Skeletal muscle cell (primary cell): ENCODE measurements at regions not wholly inside any gene's neighbourhood (a gene's known extent, or its start where the extent isn't known, plus 50 kb on each side); places are given as distances from the start of the nearest gene placed in this dataset.

Experiments used
- DNase-seq: peaks from one replicate; pipeline ENCODE4 v3.0.0-alpha.2; 2010; ENCODE audit warnings: low read depth
- H3K4me3 ChIP-seq: 2 replicates; pipeline ENCODE4 v1.5.1; 2011; ENCODE audit warnings: low read depth, mild to moderate bottlenecking, control low read depth, low read length, moderate library complexity

DNA sequence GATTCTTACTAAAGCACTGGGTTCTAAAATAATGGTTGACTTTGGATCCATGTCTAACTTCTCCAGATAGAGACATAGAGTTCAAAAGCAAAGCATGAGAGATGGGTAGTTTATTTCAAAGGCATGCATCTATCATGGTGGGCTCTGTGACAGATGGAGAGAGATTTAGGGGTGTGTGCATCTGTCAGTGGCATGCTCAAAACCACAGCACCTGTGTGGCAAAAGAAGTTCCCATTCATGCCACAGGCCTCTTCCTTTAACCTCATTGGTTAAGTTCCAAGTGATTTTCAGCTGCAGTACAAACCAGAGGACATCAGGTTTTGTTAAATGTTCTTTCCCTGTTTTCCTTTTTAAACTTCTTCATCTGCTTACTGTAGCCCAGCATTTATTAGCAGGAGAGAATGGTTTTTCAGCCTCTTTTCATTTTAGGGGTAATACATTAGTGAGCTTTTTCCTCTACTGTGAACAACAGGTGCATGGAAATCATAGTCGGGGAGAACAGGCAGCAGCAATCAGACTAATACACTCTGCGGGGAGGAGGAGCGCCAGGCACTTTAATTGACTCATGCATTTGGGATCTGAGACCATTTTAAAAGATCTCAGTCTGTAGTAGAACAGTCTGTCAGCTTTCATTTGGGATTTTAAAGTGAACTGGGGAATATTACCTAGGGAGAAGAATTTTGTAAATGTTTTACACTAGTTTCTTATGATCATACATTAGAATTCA, 52.4 kb upstream of the UPP2 start:
- no peak overlapping the region for H3K4me3 ChIP-seq
- no peak for DNase-seq

DNA sequence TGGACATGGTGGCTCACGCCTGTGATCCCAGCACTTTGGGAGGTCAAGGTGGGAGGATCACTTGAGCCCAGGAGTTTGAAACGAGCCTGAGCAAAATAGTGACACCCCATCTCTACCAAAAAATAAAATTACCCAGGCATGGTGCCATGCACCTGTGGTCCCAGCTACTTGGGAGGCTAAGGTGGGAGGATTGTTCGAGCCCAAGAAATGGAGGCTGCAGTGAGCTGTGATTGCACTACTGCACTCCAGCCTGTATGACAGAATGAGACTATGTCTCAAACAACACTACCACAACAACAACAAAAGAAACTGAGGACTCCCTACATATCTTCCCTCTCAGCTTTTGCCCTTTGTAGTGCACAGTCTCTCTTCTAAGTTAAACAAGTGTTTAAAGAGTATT, 53.3 kb upstream of the UPP2 start:
- no peak overlapping the region for H3K4me3 ChIP-seq
- no peak for DNase-seq

DNA sequence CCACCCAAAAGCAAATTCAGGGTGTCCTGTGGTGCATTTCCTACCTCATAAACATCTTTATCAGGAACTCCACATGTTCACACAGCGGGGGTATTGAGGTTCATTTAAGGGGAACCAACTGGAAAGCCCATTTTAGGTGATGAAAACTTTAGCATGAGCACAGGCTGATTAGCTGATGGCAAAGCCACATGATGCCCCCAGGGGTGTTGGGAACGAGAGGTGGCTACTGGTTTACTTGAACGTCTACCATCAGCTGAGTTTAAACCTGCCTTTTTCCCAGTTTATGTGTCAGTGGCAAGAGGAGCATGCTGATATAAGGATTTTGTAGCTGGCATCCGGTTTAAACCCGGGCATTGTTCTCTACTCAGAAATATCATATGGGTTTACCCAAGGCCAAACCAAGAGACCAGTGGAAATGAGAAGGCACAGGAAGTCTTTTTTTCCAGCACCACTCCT, 54.5 kb upstream of the UPP2 start:
- H3K4me3 ChIP-seq = no peak overlapping the region
- DNase-seq = no peak

DNA sequence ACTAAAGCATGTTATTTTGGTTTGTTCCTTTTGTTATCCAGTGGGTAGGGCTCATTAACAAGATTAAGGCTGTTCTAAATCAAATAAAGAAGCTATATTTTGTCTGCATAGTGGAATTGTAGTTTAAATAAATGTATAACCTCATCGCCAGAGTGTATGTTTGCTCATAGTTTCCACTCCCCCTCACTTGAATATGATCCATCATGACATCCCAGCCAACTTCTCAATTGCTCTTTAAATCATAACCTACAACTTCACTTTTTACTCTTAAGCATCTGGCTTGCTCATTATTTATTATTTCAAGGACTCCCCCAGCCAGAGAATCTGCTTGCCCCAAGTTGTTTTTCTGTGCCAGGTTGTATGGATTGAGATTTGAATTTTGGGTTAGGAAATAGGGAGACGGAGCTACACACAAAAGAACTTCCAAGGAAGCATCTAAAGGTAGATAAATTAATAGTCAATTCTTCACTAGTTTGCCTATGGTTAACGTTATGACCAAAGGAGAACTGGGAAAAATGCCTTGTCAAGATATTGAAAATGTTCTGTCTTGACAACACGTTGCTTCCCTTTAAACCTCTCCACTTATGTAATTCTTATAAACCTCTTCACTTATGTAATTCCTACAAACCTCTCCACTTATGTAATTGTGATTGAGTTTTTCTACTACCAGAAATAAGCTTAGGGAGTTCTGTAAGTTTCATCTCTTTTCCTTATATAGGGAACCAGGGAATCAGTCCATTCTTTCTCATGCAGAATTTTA, 55.4 kb upstream of the UPP2 start:
- no peak overlapping the region for H3K4me3 ChIP-seq
- no peak for DNase-seq

GRCh38 chr2:158045362-158045761, 56.3 kb upstream of the UPP2 start:
- no peak overlapping the region for H3K4me3 ChIP-seq
- no peak for DNase-seq

DNA sequence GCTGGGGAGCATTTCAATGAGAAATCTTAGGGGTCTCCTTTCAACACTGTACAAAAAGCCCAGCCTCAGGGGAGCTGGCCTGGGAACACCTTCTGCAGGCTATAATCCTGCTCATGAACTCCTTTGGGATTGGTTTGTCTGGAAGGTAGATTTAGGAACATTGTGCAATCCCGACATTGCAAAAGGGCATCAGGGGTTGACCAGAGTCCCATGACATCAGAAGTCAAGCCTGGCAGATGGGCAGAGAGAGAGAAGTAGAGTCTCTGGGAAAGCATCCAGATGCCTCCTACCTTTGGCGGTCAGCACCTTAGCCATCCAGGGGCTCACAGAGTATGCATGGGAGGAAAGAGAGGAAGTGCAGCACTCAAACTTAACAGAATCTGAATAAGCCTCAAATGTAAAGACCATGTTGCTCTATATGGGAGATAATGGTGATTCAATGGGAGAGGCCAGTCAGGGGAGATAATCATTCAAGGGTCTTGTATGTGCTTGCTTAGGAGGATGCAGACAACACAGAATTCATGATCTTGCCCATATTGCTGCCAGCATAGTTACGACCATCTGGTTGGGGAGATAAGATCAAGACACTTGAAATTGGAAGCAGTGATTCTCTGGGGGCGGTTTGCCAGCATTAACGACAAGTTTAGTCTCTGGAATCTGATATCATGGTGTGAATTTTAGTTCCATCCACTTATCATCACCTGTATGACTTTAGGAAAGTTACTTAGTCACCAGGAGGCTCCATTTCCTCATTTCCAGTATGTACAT, 58.3 kb upstream of the UPP2 start:
- no peak for DNase-seq

DNA sequence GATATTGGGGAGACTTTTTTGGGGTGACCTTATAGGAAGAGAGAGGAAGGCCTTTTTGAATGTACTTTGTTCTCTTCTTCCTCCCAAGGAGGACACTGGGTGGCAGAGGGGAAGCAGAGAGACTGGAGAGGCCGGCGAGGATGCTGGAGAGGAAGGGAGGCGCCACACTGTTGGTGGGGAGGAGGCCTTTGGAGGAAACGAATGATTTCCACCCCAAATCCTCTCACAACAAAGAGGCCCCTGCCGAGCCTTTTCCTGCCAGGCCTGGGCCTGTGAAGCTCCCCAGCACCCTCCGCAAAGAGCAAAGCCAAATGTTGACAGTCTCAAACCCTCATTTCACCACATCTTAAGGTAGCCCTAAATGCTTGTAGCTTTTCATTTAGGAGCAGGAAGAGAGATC, 59.0 kb upstream of the UPP2 start:
- DNase-seq = no peak
- H3K4me3 ChIP-seq = no peak overlapping the region

More for the DNA sequence above, 58.3 kb upstream of the UPP2 start:
- no peak overlapping the region for H3K4me3 ChIP-seq

DNA sequence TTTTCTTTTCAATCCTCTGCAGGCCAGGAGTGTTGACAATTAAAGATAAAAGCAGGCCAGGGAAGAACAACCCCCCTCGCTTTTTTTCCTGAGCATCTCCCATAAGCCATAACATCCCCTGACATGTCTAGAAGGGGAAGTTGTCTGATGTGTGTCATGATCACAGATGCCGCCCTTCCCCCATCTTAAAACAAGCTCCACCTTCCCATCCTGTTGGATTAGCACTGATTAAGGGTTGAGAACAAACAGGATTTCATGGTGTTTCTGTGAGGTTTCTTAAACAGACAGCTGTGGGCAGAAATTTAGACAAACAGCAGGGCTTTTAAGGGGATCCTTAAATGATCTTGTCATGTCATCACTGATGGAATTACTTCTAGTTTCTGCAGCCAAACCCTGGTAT, 59.4 kb upstream of the UPP2 start:
- DNase-seq = no peak
- H3K4me3 ChIP-seq = no peak overlapping the region

- DNase-seq = no peak
- H3K4me3 ChIP-seq = no peak overlapping the region
Observed at GRCh38 chr2:158041400-158041799, 60.3 kb upstream of the UPP2 start.

DNA sequence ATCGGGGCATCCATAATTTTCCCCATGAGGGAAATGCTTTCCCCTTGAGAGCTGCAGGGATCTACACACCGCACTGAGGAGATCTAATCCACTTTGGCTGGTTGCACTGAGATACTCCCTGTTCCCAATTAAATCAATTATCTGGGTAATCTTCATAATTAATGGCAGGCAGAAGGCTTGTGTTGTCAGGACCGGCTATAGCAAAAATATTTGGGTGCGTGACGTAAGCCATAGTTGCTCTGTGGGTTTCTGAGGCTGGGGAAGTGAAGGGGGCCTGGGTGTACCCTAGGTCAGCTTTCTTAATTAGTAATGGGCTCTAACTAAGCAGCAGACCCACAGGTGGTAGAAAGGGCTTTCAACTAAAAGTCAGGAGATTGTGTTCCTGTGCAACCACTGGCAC, 62.8 kb upstream of the UPP2 start:
- no peak for DNase-seq
- H3K4me3 ChIP-seq = no peak overlapping the region

GRCh38 chr2:158034198-158034866, 67.3 kb upstream of the UPP2 start:
- DNase-seq = no peak
- no peak overlapping the region for H3K4me3 ChIP-seq

- no peak for DNase-seq
- no peak overlapping the region for H3K4me3 ChIP-seq
Observed at GRCh38 chr2:158031371-158031770, 70.3 kb upstream of the UPP2 start.

GRCh38 chr2:158025255-158025996, 76.2 kb upstream of the UPP2 start:
- H3K4me3 ChIP-seq = no peak overlapping the region
- DNase-seq = peak; percentile 80

DNA sequence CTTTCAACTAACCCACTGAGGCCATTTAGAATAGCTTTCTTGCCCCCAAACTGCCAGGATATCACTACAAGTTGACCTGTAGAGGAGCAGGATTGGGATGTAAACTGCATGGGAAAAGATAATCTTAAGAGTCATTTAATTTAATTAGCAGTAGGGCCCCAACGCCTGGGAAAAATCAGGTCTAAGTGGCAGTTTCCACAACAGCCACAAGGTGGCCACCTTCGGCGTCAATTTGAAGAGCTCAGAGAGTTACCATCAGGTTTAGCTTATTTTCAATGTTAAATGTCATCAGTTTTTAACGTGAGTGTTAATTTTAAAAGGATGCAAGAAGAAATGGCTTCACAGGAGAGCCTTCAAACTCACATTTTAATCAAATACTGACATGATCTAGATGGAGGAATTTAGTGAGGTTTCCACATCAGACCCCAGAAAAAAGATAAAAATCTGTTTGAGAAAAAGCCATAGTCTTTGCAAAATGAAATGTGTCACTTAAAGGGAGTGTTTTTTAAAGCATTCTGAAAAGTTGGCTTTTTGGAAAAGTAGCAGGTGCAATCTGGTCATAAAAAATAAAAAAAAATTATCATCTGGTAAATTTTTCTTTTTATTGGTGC, 77.3 kb upstream of the UPP2 start:
- no peak for DNase-seq
- H3K4me3 ChIP-seq = no peak overlapping the region

DNA sequence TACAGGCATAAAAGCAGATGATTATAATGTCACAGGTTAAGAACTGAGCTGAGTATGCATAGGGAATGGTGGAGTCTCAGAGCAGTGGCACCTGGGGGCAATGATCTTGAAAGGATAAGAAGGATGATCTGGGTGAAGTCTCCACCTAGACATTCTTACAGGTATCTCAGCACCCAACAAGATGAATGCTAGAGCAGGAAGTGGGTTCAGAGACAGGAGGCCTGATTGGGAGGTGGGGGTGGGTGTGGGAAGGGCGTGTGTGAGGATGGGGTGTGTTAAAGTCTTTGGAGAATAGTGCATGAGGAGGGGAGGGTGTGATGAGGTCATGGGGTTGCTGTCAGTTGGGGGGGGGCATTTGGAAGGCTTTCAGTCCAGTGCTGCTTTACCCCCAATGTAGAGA, 78.8 kb upstream of the UPP2 start:
- DNase-seq = no peak
- no peak overlapping the region for H3K4me3 ChIP-seq

DNA sequence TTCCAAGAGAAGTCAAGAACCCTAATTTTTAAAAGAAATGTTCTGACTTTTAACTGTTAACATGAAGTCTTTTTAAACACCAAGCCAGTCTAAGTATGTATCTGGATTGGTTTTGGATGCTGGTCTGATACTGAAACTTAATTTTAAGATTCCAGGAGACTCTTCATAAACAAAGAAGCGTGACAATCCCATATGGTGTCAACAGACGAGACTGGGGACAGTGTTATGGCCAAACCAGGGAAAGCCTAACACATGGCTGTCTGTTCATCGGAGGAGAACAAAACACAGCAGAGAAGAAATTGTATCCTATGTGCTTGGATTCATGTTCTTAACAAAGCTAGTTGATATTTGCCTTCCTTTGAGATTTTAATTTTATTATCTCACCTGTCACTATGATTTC, 80.5 kb upstream of the UPP2 start:
- no peak overlapping the region for H3K4me3 ChIP-seq
- no peak for DNase-seq

DNA sequence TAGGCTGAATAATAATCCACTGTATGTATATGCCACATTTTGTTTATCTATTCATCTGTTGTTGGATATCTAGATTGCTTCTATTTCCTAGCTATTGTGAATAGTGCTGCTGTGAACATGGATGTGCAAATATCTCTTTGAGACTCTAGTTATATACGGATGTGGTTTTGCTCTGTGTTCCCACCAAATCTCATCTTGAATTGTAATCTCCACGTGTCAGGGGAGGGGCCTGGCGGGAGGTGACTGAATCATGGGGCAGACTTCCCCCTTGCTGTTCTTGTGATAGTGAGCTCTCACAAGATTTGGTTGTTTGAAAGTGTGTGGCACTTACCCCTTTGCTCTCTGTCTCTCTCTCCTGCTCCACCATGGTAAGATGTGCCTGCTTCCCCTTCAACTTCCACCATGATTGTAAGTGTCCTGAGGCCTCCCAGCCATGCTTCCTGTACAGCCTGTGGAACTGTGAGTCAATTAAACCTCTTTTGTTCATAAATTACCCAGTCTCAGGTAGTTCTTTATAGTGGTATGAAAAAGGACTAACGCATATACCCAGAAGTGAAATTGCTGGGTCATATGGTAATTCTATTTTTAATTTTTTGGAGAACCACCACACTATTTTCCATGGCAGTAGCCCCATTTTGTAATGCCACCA, 86.1 kb upstream of the UPP2 start:
- no peak for DNase-seq
- no peak overlapping the region for H3K4me3 ChIP-seq

DNA sequence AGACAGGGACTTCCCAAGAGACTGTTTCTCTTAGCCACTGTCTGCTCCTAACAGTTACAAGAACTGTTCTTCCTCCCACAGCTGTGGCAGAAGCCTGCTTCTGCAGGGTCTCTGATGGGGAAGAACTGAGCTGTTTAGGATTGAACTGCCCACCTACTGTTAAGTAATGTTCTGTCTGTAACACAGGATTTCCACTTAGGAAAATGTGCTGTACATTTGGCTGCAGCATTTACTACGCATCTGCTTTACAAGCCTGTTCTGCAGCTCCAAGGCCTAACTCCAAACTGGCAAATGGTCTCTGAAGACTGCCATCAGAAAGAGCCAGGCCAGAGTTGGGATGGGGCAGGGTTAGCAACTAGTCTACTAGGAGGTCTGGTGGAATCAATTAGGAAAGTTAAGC, 87.8 kb upstream of the UPP2 start:
- DNase-seq = no peak
- H3K4me3 ChIP-seq = no peak overlapping the region
